A549 (cell line): ENCODE measurements at regions not wholly inside any gene's neighbourhood (a gene's known extent, or its start where the extent isn't known, plus 50 kb on each side); places are given as distances from the start of the nearest gene placed in this dataset.

Experiments
- ATAC-seq, 2 experiments: fragments of 200-7000 bp in 1 of 2; fragments of >200 bp in 1 of 2; cut with Nextera tagmentation in 1 of 2; cut with Tn5 transposase in 1 of 2; 3 replicates each; pipeline versions ENCODE4 v1.8.0 to v1.9.1; 2018 to 2020; ENCODE audit warnings: mild to moderate bottlenecking in 1 of 2, moderate library complexity in 1 of 2
- CTCF ChIA-PET: fragments of 300-600 bp; sonication (Branson Sonifier 250); formaldehyde crosslinking; extraction: SDS; loops from one replicate; lab custom pipeline; 2021; ENCODE audit warnings: antibody characterized with exemption, inconsistent platforms; lab: Yijun Ruan, JAX
- POLR2A ChIA-PET: fragments of 350-600 bp; formaldehyde crosslinking; extraction: SDS; loops from one replicate; lab custom pipeline; 2021; ENCODE audit warnings: antibody characterized with exemption, inconsistent platforms; lab: Yijun Ruan, JAX
- DNase-seq, 2 experiments: peaks; one replicate each; pipeline versions ENCODE4 v3.0.0 to v3.0.0-alpha.2; 2011 to 2016; ENCODE audit warnings: low read depth in 1 of 2, low spot score in 1 of 2
- FAIRE-seq: peaks from 2 replicates; lab custom pipeline; 2011; peaks lifted over from hg19 to GRCh38; lab: Jason Lieb, UNC
- H3K27ac ChIP-seq, 2 experiments: fragments of >200 bp; sonication (Bioruptor Twin); formaldehyde crosslinking; 3 replicates each; pipeline ENCODE4 v1.5.1; 2016 to 2017
- H3K4me1 ChIP-seq: fragments of >200 bp; sonication (Bioruptor Twin); formaldehyde crosslinking; 3 replicates; pipeline ENCODE4 v1.6.1; 2016
- H3K4me2 ChIP-seq: fragments of >200 bp; sonication (Bioruptor Twin); formaldehyde crosslinking; 3 replicates; pipeline ENCODE4 v1.6.1; 2016
- H3K4me3 ChIP-seq: fragments of >200 bp; sonication (Bioruptor Twin); formaldehyde crosslinking; 3 replicates; pipeline ENCODE4 v1.5.1; 2016
- H3K9me3 ChIP-seq: fragments of >200 bp; sonication (Bioruptor Twin); formaldehyde crosslinking; 3 replicates; pipeline ENCODE4 v1.6.1; 2016
- ATOH8 ChIP-seq: fragments of 250-450 bp; sonication (Bioruptor Pico); IDR thresholded peaks from 2 replicates; pipeline ENCODE4 v1.5.0; 2020; ENCODE audit warnings: low read depth, mild to moderate bottlenecking, moderate library complexity
- BCL3 ChIP-seq: fragments of >200 bp; sonication (Bioruptor Twin); formaldehyde crosslinking; IDR thresholded peaks from 3 replicates; pipeline ENCODE4 v1.6.1; 2016
- BHLHE40 ChIP-seq: IDR thresholded peaks from 2 replicates; pipeline ENCODE4 v1.6.1; 2012; ENCODE audit warnings: low read depth, low read length, inconsistent platforms
- CBX8 ChIP-seq: fragments of 200-600 bp; sonication (generic); IDR thresholded peaks from 2 replicates; pipeline ENCODE4 v1.6.1; 2016
- CEBPB ChIP-seq, 2 experiments: fragments of >200 bp in 1 of 2; sonication (Bioruptor Twin) in 1 of 2; formaldehyde crosslinking in 1 of 2; IDR thresholded peaks; 2 replicates each; pipeline ENCODE4 v1.6.1; 2012 to 2016
- CHD2 ChIP-seq: fragments of 150-350 bp; IDR thresholded peaks from 2 replicates; pipeline ENCODE4 v1.6.1; 2014; ENCODE audit warnings: low read length; ENCODE audit not compliant: partially characterized antibody
- ESRRA ChIP-seq: fragments of 150-350 bp; IDR thresholded peaks from 2 replicates; pipeline ENCODE4 v1.6.1; 2014; ENCODE audit warnings: mild to moderate bottlenecking, low read length, borderline replicate concordance
- GATA3 ChIP-seq: IDR thresholded peaks from 2 replicates; pipeline ENCODE4 v1.6.1; 2012; ENCODE audit warnings: borderline replicate concordance
- HES2 ChIP-seq: fragments of >200 bp; sonication (Bioruptor Twin); formaldehyde crosslinking; IDR thresholded peaks from 2 replicates; pipeline ENCODE4 v1.6.1; 2016
- JUN ChIP-seq, 2 experiments: fragments of >200 bp; sonication (Bioruptor Twin); formaldehyde crosslinking; IDR thresholded peaks; 2 replicates in 1 of 2; 3 replicates in 1 of 2; pipeline ENCODE4 v1.6.1; 2016 to 2017
- JUNB ChIP-seq: fragments of >200 bp; sonication (Bioruptor Twin); formaldehyde crosslinking; IDR thresholded peaks from 2 replicates; pipeline ENCODE4 v1.6.1; 2016
- KDM1A ChIP-seq: fragments of 200-600 bp; sonication (generic); IDR thresholded peaks from 2 replicates; pipeline ENCODE4 v1.6.1; 2016; ENCODE audit warnings: low read depth, mild to moderate bottlenecking
- MAFK ChIP-seq: fragments of 450-650 bp; IDR thresholded peaks from 2 replicates; pipeline ENCODE4 v1.6.1; 2014; ENCODE audit not compliant: partially characterized antibody
- NFE2L2 ChIP-seq: fragments of 150-350 bp; conservative IDR thresholded peaks from 2 replicates; pipeline ENCODE4 v1.6.1; 2014; ENCODE audit warnings: low read length
- PBX3 ChIP-seq: IDR thresholded peaks from 2 replicates; pipeline ENCODE4 v1.6.1; 2012
- POLR2AphosphoS2 ChIP-seq: conservative IDR thresholded peaks from 2 replicates; pipeline ENCODE4 v1.6.1; 2012; ENCODE audit warnings: low read length, improper control_type of control experiment, inconsistent platforms
- RFX5 ChIP-seq: fragments of 450-650 bp; IDR thresholded peaks from 2 replicates; pipeline ENCODE4 v1.7.1; 2014; ENCODE audit warnings: antibody characterized with exemption, mild to moderate bottlenecking, moderate library complexity
- SMC3 ChIP-seq: fragments of >200 bp; sonication (Bioruptor Twin); formaldehyde crosslinking; IDR thresholded peaks from 3 replicates; pipeline ENCODE4 v1.6.1; 2018; ENCODE audit warnings: inconsistent platforms
- TFCP2L1 ChIP-seq: fragments of 250-450 bp; sonication (Bioruptor Pico); IDR thresholded peaks from 2 replicates; pipeline ENCODE4 v1.5.0; 2021; ENCODE audit warnings: mild to moderate bottlenecking
- USF2 ChIP-seq: fragments of 450-650 bp; IDR thresholded peaks from 2 replicates; pipeline ENCODE4 v1.6.1; 2014; ENCODE audit warnings: antibody characterized with exemption
- ZC3H11A ChIP-seq: fragments of 450-650 bp; IDR thresholded peaks from 2 replicates; pipeline ENCODE4 v1.6.1; 2014; ENCODE audit warnings: antibody characterized with exemption, mild to moderate bottlenecking
- ZFP36 ChIP-seq: fragments of 450-650 bp; IDR thresholded peaks from 2 replicates; pipeline ENCODE4 v1.6.1; 2014; ENCODE audit warnings: borderline replicate concordance; ENCODE audit not compliant: partially characterized antibody
- ZNF302 ChIP-seq: fragments of 250-450 bp; sonication (Bioruptor Pico); IDR thresholded peaks from 2 replicates; pipeline ENCODE4 v1.9.0; 2021; ENCODE audit warnings: inconsistent platforms, mild to moderate bottlenecking, moderate library complexity
- ZSCAN20 ChIP-seq: fragments of 250-450 bp; sonication (Bioruptor Pico); IDR thresholded peaks from 2 replicates; pipeline ENCODE4 v1.8.0; 2022; ENCODE audit warnings: mild to moderate bottlenecking, moderate library complexity
- WGBS: methylation state at CpG from one replicate; pipeline ENCODE4 v1.1.6; 2017; ENCODE audit errors: missing lambda C conversion rate; 5-methylcytosine and 5-hydroxymethylcytosine counted together

GRCh38 chr1:244286341-244286740, 165.4 kb downstream of the ADSS2 start:
- ATAC-seq (no peak), FAIRE-seq (no peak), DNase-seq (no peak)
- Histone ChIP-seq H3K27ac (no peak overlapping the region), H3K4me1 (peaks cover 10% of the 10 kb centered on the region; the same call in 2 of the 3 replicates), H3K4me2 (no peak overlapping the region), H3K9me3 (peaks cover 9% of the 10 kb centered on the region; the same call in 2 of the 3 replicates), H3K4me3 (no peak overlapping the region)
- POLR2A ChIA-PET: no interaction called here
- TF ChIP-seq JUN (IDR thresholded peaks at IDR 0.05) (no peak), CEBPB (IDR thresholded peaks at IDR 0.05) (no peak), CBX8 (no peak), CHD2 (no peak), POLR2AphosphoS2 (no peak), BHLHE40 (no peak), HES2 (no peak), KDM1A (no peak), GATA3 (no peak), BCL3 (no peak), RFX5 (no peak), ZSCAN20 (CRISPR knock-in tag) (no peak), JUNB (no peak), TFCP2L1 (no peak), MAFK (no peak), ESRRA (no peak), SMC3 (no peak)
- CTCF ChIA-PET: interaction anchor here (1.0 to 5.4 kb wide), 3 partner anchors 13 to 943 kb away, joined by 4 to 23 read pairs (median 18); no protein-coding TSS in a partner anchor
- 81% methylated on average over 5 of the region's 5 CpGs for WGBS

- DNase-seq: no peak
- 76% methylated on average over 1 of the region's 1 CpG for WGBS
- Histone ChIP-seq H3K4me2 (no peak overlapping the region), H3K4me1 (peaks cover 8% of the 10 kb centered on the region; the same call in 1 of the 3 replicates)
- FAIRE-seq: no peak
- no peak for TF ChIP-seq PBX3
- no peak for TF ChIP-seq ZFP36
- no peak for TF ChIP-seq USF2
- no peak for TF ChIP-seq ATOH8
- TF ChIP-seq ZNF302 (CRISPR knock-in tag): no peak
- TF ChIP-seq ZC3H11A: no peak
- TF ChIP-seq NFE2L2: no peak
- TF ChIP-seq, all 56 proteins: peak for 0
- Histone ChIP-seq H3K27ac (no peak overlapping the region), H3K4me3 (no peak overlapping the region), H3K9me3 (peaks cover 9% of the 10 kb centered on the region; the same call in 2 of the 3 replicates)
- CTCF ChIA-PET: interaction anchor here (3.5 to 5.4 kb wide), 3 partner anchors 11 to 15 kb away, joined by 22 to 56 read pairs (median 23); no protein-coding TSS in a partner anchor
- no peak for ATAC-seq
- POLR2A ChIA-PET: no interaction called here
Measured at GRCh38 chr1:244287726-244288125, 164.0 kb downstream of the ADSS2 start.
